RPMI7951 (cell line): ENCODE measurements at regions not wholly inside any gene's neighbourhood (a gene's known extent, or its start where the extent isn't known, plus 50 kb on each side); places are given as distances from the start of the nearest gene placed in this dataset.
"Not testable (repeated sequence)": the region's sequence is repeated elsewhere in the genome, so short reads cannot be mapped to it uniquely, and the experiment has no call there.

ENCODE experiments used
- DNase-seq: peaks from one replicate; pipeline ENCODE4 v3.0.0-alpha.2; 2012; ENCODE audit warnings: low read depth

DNA sequence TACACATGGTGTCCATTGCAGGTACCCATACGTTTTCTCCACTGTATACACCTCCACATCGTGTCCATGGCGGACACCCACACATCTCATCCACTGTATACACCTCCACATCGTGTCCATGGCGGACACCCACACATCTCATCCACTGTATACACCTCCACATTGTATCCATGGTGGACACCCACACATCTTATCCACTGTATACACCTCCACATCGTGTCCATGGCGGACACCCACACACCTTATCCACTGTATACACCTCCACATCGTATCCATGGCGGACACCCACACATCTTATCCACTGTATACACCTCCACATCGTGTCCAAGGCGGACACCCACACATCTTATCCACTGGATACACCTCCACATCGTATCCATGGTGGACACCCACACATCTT lies 50.4 kb upstream of the TTC34 start:
- not testable (repeated sequence) for DNase-seq

DNA sequence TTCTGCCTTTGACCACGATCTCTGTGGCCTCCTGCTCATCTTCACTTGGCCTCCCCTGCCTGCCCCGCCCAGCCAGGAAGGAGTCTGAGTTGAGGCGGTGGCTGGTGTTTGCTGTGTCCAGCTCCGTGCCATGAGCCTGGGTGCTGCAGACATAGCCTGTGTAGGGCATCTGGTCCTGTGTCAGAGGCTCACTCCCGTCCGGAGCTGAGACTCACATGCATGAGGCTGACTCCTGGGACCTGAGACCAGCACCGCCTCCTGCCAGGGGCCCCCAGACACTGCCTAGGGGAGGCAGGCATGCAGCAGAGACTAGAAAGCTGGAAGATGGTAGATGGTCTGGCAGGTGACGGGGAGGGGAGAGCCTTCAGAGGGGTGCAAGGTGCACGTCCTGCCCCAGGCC lies 52.2 kb upstream of the TTC34 start:
- no peak for DNase-seq

- no peak for DNase-seq
These were observed 52.7 kb upstream of the TTC34 start for GRCh38 chr1:2854151-2854550.

DNA sequence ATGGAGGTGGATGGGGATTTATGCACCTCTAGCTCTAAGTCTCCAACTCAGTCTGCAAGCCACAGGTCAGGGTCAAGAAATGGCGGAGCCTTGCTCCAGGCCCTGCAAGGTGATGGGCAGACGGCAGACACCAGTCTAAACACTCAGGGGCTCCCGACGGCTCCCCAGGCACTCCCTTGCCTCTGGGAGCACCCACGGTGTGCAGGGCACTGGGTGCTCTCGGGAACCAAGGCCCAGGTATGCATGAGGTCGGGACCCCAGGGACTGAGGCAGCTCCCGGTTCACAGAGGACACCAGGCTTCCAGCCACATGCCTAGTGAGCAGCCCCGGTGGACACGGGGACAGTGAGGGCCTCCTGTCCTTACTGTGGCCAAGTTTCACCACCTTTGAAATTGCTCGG lies 53.1 kb upstream of the TTC34 start:
- no peak for DNase-seq

DNA sequence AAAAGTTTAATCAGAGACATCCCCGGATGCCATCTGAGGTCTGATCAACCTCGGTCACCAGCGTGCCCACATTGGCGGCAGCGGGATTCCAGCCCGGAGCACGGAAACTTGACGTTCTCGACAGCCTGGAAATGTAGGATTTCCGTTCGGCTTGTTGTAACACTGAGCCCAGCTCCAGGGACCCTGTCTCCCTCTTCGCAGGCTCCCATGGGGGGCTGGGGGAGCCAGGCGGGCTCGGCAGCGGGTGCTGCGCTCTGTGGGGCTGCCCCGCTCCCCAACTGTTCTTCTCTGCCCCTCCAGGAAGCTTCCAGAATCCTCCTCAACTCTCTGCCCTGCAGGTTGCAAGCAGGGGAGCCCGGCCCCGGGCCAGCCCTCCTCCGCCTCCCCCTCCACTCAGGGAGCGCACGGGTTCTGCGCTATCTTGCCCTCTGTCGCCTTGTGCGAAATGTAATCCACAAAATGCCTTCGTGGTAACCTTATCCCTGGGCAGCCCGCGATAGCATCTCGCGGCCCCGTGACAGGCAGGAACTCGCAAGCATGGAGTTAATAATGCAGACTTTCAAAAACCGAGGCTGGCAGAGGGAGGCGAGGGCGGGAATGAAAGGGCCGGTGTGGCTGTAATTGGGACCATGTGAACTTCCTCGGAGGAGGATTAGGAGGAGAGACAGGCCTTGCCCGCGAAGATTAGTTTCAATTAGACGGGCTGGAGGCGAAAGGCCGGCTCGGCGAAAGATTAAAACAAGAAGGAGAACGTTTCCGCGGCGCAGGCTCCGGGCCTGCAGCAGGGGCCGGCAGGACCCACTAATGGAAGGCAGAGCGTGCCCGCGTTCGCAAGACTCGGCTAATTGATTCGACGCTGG lies 53.9 kb upstream of the TTC34 start:
- DNase-seq = no peak

DNA sequence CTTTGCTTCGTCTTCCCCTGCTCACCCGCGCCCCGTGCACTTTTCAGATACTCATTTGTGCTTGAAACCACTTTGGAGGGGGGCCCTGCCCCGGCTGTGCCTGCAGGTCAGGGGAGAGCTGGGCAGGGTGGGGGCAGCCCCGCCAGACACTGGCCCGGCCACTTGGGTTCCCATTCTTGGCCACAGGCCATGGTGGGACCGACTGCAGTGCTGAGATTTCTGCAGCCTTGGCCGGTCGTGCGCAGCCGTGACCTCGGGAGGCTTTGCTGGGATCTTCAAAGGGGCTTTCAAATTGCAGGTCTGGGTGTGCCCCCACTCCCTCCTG lies 54.5 kb upstream of the TTC34 start:
- DNase-seq = no peak

GRCh38 chr1:2856676-2857375 lies 55.3 kb upstream of the TTC34 start:
- DNase-seq = no peak

GRCh38 chr1:2857521-2857920 lies 56.0 kb upstream of the TTC34 start:
- no peak for DNase-seq

GRCh38 chr1:2858676-2859075 lies 57.2 kb upstream of the TTC34 start:
- no peak for DNase-seq

DNA sequence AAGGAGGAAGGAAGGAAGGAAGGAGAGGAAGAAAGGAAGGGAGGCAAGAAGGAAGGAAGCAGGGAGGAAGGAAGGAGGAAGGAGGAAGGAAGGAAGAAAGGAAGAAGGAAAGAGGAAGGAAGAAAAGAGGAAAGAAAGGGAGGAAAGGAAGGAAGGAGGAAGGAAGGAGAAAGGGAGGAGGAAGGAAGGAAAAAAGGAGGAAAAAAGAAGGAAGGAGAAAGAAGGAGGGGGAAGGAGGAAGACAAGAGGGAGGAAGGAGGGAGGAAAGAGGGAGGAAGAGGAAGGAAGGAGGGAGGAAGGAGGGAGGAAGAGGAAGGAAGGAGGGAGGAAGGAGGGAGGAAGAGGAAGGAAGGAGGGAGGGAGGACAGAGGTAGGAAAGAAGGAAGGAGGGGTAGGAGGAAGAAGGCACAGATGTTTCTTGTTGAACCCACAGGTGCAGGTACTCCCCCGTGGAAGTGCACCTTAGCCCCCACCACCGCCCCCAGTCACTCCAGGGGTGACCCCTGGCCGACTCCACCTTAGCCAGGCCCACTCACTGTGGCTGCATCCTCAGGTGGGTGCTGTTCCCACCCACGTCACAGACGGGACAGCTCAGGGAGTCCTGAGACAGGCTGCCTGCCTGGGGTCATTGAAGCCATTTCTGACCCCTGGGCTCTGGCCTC lies 57.9 kb upstream of the TTC34 start:
- DNase-seq = no peak

DNA sequence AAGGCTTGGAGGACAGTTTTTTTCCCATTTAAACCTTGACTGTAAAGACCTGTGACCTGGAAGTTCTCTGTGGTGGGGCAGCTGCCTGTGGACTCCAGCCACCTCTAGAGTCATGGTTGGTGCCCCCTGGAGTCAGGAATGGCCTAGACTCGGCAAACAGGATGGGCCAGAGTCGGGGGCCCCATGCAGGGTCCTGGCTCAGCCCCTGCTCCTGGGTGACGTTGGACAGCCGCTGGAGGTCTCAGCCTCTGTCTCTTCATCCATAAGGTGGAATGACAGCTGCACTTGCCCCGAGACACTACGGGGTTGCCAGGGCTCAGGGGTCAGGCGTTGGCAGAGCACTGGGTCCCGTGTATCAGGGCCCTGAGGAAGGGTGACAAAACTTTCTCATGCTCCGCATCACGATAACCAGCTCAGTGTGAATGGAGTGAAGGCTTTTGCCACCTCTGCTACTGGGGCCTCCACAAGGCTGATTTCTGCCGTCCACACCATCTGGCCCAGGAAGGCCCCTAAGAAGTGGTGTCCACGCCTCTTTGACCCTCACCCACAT lies 58.5 kb upstream of the TTC34 start:
- no peak for DNase-seq

- no peak for DNase-seq
These were observed 59.1 kb upstream of the TTC34 start for GRCh38 chr1:2860476-2861142.

DNA sequence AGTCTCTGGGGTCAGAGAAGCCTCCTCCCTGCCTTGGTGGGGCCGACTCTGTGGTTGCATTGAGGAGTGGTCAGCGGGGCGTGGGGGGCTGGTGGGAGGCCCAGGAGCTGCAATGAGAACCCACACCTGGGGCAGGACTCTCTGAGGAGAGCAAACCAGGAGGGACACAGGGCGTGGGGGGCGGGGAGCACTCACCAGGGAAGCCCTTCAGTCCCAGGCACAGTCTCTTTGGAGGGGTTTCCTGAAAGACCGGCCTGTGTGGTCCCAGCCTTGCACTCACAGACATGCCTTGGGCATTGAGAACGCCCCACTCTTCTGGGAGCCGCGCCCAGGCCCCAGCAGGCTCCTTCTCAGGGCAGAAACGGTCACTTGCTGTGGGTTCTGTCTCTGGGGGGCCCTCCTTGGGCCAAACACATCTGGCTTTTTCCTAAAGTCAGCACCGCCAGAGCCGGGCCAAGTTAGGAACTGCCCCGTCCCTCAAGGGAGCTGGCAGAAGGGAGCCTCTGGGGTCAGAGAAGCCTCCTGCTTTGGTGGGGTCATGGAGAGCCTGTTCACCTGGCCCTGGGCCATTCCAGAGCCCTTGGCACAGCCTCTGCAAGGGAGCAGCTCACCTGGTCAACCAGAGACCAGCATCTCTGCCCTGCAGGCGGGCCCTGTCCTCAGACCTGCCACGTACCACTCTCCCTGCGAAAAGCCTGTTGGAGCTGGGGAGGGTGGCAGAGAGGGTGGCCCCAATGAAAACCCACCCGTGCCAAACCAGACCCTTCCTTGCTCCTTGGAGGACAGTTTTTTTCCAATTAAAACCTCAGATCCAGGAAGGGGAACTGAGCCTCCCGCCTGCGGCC lies 59.9 kb upstream of the TTC34 start:
- DNase-seq = no peak

DNA sequence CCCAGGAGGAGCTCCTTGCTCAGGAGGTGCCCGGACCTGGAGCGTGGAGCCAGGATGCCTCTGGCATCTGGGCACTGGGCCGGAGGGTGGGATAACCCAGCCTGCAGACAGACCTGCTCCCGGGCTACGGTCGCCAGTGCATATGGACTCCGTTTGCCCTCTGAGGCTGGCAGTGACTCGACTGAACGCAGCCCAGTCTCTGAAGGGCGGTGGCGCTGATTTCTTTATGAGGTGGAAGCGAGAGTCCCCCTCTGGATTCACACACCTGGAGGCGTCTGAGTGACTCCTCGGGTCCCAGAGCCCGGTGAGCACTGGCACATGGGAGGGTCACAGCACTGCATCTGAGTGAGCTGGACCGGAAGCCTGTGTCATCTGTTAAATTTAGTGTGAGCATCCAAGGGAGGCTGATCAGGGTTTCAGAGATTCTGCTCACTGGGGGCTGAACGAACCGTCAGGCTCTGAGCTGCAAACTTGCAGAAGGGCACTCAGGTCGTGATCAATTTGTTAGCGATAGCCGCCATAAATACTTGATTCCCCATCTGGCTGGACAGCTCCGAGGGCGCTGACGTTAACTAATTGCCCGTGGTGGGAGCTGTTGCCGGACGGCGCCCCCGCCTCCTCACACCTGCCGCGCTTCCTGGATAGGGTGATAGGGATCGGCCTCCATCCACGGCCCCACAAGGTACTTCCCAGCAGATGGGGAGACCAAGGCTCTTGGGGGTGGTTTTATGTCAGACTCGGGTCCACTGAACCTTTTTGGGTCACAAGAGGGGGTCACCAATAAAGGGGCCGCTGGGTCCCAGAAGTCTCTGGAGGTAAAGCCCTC lies 60.7 kb upstream of the TTC34 start:
- DNase-seq = no peak

- DNase-seq = no peak
These were observed 61.5 kb upstream of the TTC34 start for GRCh38 chr1:2862814-2863647.

GRCh38 chr1:2863648-2863963 lies 62.1 kb upstream of the TTC34 start:
- no peak for DNase-seq

DNA sequence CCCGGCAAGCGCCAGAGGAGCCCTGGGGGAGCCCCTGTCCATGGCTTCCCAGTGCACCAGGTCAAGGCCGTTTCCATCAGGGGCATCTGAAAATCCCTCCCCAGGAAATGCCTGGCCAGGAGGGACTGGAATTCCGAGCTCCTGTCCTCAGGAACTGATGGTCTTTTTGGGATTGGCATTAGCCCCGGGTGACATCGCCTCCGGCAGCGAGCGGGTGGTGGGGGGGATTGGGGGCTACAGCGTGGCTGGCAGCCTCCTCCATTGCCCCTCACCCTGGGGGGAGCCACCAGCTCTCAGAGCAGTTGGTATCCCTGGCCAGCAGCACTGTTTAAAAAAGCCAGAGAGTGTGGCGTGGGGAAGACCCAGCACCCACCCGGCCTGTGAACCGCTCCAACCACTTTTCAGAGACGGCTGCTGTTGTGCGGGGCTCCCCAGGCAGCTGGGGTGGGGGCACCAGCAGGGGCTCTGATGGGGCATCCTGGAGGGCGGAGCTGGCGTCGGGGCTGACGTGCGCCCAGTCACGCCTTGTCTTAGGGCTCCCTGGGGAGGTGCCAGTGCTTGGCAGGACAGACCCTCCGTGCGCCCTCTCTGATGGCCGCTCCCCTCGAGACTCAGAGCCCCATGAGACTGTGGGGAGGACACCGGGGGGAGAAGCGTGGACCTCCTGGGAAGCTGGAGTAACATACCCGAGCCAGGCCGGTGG lies 62.9 kb upstream of the TTC34 start:
- no peak for DNase-seq

DNA sequence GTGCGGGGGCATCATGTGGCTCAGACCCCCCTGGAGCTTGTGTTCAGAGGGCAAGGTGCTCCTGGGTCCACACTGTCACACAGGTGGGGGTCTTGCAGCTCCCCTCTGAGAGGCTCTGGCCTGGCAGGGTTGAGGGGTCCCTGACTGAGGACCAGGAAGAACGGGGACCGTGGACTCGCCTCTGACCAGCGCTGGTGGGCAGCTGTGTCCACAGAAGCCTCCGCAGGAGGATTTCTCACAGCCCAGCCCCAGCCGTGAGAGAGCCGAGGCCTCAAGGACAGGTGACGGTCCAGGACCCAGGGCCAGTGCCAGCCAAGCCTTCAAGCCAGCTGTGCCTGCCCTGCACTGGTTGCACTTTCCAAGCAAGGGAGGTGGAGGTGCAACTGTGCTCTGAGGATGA lies 63.5 kb upstream of the TTC34 start:
- no peak for DNase-seq
